ENCODE measurements at regions not wholly inside any gene's neighbourhood (a gene's known extent, or its start where the extent isn't known, plus 50 kb on each side); places are given as distances from the start of the nearest gene placed in this dataset.

GRCh38 chr3:95468331-95468730 is 1346.1 kb upstream of the EPHA6 start:
- Histone ChIP-seq H3K36me3 (replicated peaks in 1 of 2; ENCODE audit: control extremely low read depth in 1 of 2, control insufficient read depth in 1 of 2, extremely low read depth in 1 of 2, insufficient read depth in 2 of 2, low read length in 1 of 2) (no peaks in the 10 kb centered on the region), H3K27ac (ENCODE audit: low read length in 2 of 2) (no peak overlapping the region), H3K27me3 (replicated peaks in 1 of 4; ENCODE audit: control extremely low read depth in 1 of 4, control insufficient read depth in 3 of 4, insufficient read depth in 4 of 4, low read length in 3 of 4) (no peaks in the 10 kb centered on the region), H3K9me3 (ENCODE audit: control extremely low read depth in 1 of 3, control insufficient read depth in 2 of 3, insufficient read depth in 1 of 3, low read length in 2 of 3) (peaks cover 0 to 5% (median 0%) of the 10 kb centered on the region in 3 donors), H4K20me1 (ENCODE audit: control insufficient read depth, insufficient read depth, low read length, poor library complexity, severe bottlenecking) (no peaks in the 10 kb centered on the region), H3K9ac (ENCODE audit: low read length) (no peak overlapping the region), H3K4me3 (ENCODE audit: control extremely low read depth in 1 of 5, extremely low read depth in 1 of 5, insufficient read depth in 1 of 5, low read depth in 2 of 5, low read length in 4 of 5) (no peak overlapping the region), H3K4me1 (ENCODE audit: control insufficient read depth in 2 of 2, insufficient read depth in 2 of 2, low read length in 2 of 2) (no peaks in the 10 kb centered on the region), H3K4me2 (replicated peaks; ENCODE audit: low read depth, low read length, poor library complexity, severe bottlenecking) (no peak overlapping the region), H3K79me2 (ENCODE audit: control insufficient read depth, insufficient read depth, low read length) (no peaks in the 10 kb centered on the region), H2AFZ (ENCODE audit: insufficient read depth, low read depth, low read length, poor library complexity, severe bottlenecking) (no peak overlapping the region)
- ATAC-seq (ENCODE audit: low read depth) (no peak), DNase-seq (no peak)
- ChIA-PET CTCF (no interaction called here), POLR2A (no interaction called here)
- WGBS (ENCODE audit: insufficient coverage), result no CpG with 5 or more reads among the region's 2 CpGs
- intact Hi-C loops (cut with micrococcal nuclease), result no loop called here
- no peak overlapping the region for H3K4me3 Mint-ChIP-seq
- H3K27me3 Mint-ChIP-seq, result no peaks in the 10 kb centered on the region
- TF ChIP-seq EZH2 (IDR thresholded peaks at IDR 0.05; ENCODE audit: borderline replicate concordance, insufficient read depth, low read depth, low read length, poor library complexity, severe bottlenecking), result no peak
- TF ChIP-seq CTCF (IDR thresholded peaks at IDR 0.05), result no peak
- no peak overlapping the region for H3K27ac Mint-ChIP-seq
- H3K9me3 Mint-ChIP-seq (ENCODE audit: insufficient read depth), result peaks cover 6% of the 10 kb centered on the region
- no peaks in the 10 kb centered on the region for H3K4me1 Mint-ChIP-seq

GRCh38 chr3:95474338-95474737 is 1340.1 kb upstream of the EPHA6 start:
- no peaks in the 10 kb centered on the region for H3K27me3 Mint-ChIP-seq
- no peak overlapping the region for H3K4me3 Mint-ChIP-seq
- no peak overlapping the region for H3K4me2 ChIP-seq (replicated peaks; ENCODE audit: low read depth, low read length, poor library complexity, severe bottlenecking)
- H3K4me1 ChIP-seq (ENCODE audit: control insufficient read depth in 2 of 2, insufficient read depth in 2 of 2, low read length in 2 of 2), result no peaks in the 10 kb centered on the region
- TF ChIP-seq CTCF (IDR thresholded peaks at IDR 0.05) (no peak), EZH2 (IDR thresholded peaks at IDR 0.05; ENCODE audit: borderline replicate concordance, insufficient read depth, low read depth, low read length, poor library complexity, severe bottlenecking) (no peak)
- H3K9me3 ChIP-seq (ENCODE audit: control extremely low read depth in 1 of 3, control insufficient read depth in 2 of 3, insufficient read depth in 1 of 3, low read length in 2 of 3), result peaks cover 0 to 1% (median 0%) of the 10 kb centered on the region in 3 donors
- intact Hi-C loops (cut with micrococcal nuclease), result no loop called here
- no peaks in the 10 kb centered on the region for H3K36me3 ChIP-seq (replicated peaks in 1 of 2; ENCODE audit: control extremely low read depth in 1 of 2, control insufficient read depth in 1 of 2, extremely low read depth in 1 of 2, insufficient read depth in 2 of 2, low read length in 1 of 2)
- no peak overlapping the region for H2AFZ ChIP-seq (ENCODE audit: insufficient read depth, low read depth, low read length, poor library complexity, severe bottlenecking)
- POLR2A ChIA-PET, result no interaction called here
- H3K27me3 ChIP-seq (replicated peaks in 1 of 4; ENCODE audit: control extremely low read depth in 1 of 4, control insufficient read depth in 3 of 4, insufficient read depth in 4 of 4, low read length in 3 of 4), result no peaks in the 10 kb centered on the region
- H3K27ac Mint-ChIP-seq, result no peak overlapping the region
- DNase-seq, result no peak
- 100% methylated on average over 1 of the region's 1 CpG for WGBS (ENCODE audit: insufficient coverage)
- no peaks in the 10 kb centered on the region for H4K20me1 ChIP-seq (ENCODE audit: control insufficient read depth, insufficient read depth, low read length, poor library complexity, severe bottlenecking)
- no peaks in the 10 kb centered on the region for H3K9me3 Mint-ChIP-seq (ENCODE audit: insufficient read depth)
- no peaks in the 10 kb centered on the region for H3K79me2 ChIP-seq (ENCODE audit: control insufficient read depth, insufficient read depth, low read length)
- no peak overlapping the region for H3K4me3 ChIP-seq (ENCODE audit: control extremely low read depth in 1 of 5, extremely low read depth in 1 of 5, insufficient read depth in 1 of 5, low read depth in 2 of 5, low read length in 4 of 5)
- CTCF ChIA-PET, result no interaction called here
- no peak overlapping the region for H3K9ac ChIP-seq (ENCODE audit: low read length)
- no peak for ATAC-seq (ENCODE audit: low read depth)
- no peak overlapping the region for H3K27ac ChIP-seq (ENCODE audit: low read length in 2 of 2)
- no peaks in the 10 kb centered on the region for H3K4me1 Mint-ChIP-seq

All from B cell (primary cell).